ENCODE measurements at regions not wholly inside any gene's neighbourhood (a gene's known extent, or its start where the extent isn't known, plus 50 kb on each side); places are given as distances from the start of the nearest gene placed in this dataset.

- TF ChIP-seq, protein P1, sequence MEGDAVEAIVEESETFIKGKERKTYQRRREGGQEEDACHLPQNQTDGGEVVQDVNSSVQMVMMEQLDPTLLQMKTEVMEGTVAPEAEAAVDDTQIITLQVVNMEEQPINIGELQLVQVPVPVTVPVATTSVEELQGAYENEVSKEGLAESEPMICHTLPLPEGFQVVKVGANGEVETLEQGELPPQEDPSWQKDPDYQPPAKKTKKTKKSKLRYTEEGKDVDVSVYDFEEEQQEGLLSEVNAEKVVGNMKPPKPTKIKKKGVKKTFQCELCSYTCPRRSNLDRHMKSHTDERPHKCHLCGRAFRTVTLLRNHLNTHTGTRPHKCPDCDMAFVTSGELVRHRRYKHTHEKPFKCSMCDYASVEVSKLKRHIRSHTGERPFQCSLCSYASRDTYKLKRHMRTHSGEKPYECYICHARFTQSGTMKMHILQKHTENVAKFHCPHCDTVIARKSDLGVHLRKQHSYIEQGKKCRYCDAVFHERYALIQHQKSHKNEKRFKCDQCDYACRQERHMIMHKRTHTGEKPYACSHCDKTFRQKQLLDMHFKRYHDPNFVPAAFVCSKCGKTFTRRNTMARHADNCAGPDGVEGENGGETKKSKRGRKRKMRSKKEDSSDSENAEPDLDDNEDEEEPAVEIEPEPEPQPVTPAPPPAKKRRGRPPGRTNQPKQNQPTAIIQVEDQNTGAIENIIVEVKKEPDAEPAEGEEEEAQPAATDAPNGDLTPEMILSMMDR (IDR thresholded peaks at IDR 0.05; ENCODE audit: insufficient read depth, low read length) = no peak
- TF ChIP-seq POLR2AphosphoS5 (IDR thresholded peaks at IDR 0.05; ENCODE audit: low read depth) = no peak
- no peak for TF ChIP-seq SPI1 (IDR thresholded peaks at IDR 0.05; ENCODE audit: borderline replicate concordance, low read depth)
- no peak for TF ChIP-seq REST (IDR thresholded peaks at IDR 0.05; ENCODE audit: insufficient replicate concordance, low read depth)
These were observed 286.8 kb downstream of the ARL6IP6 start for GRCh38 chr2:153005071-153005730.

Measured in HL-60 (cell line).